ENCODE measurements at regions not wholly inside any gene's neighbourhood (a gene's known extent, or its start where the extent isn't known, plus 50 kb on each side); places are given as distances from the start of the nearest gene placed in this dataset.

DNA sequence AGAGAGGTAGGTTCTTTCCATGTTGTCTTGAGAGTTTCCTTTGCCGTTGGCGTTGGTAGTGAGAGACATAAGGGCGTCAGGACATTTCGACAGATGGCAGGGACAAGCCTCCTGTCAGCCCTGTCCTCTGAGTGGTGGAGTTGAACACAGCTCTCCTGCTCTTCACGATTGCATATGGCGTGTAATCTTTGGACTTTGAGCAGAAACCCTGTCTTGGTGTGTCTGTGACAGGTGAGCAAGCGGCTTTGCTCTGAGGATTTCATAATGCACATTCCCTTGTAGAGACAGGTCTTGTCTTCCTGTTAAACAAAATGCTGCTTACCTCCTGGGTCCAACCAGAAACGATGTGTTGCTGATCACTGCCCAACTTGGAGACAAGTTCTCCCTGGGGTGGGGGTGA lies 146.5 kb downstream of the NXNL2 start:
- Histone ChIP-seq H3K9me3 (no peaks in the 10 kb centered on the region), H3K79me2 (ENCODE audit: insufficient read depth) (no peaks in the 10 kb centered on the region), H3K9me2 (no peaks in the 10 kb centered on the region), H2AFZ (ENCODE audit: low read depth) (no peak overlapping the region), H3K27me3 (ENCODE audit: insufficient read depth) (no peaks in the 10 kb centered on the region), H3K9ac (no peak overlapping the region), H3K27ac (ENCODE audit: low read depth in 2 of 2, low read length in 1 of 2) (no peak overlapping the region), H3K4me2 (no peak overlapping the region), H4K20me1 (ENCODE audit: insufficient read depth) (no peaks in the 10 kb centered on the region), H3F3A (replicated peaks; ENCODE audit: insufficient read depth) (no peaks in the 10 kb centered on the region), H3K4me1 (ENCODE audit: control insufficient read depth in 1 of 2, insufficient read depth in 2 of 2, low read depth in 1 of 2, low read length in 1 of 2) (no peaks in the 10 kb centered on the region; a peak in 1 of 4 replicates), H3K4me3 (ENCODE audit: low read depth in 2 of 2, low read length in 1 of 2) (no peak overlapping the region), H3K36me3 (replicated peaks in 1 of 2; ENCODE audit: control insufficient read depth in 1 of 2, insufficient read depth in 2 of 2, low read length in 1 of 2) (no peaks in the 10 kb centered on the region)
- ChIA-PET CTCF (no interaction called here), POLR2A (no interaction called here)
- 75% methylated on average over 8 of the region's 8 CpGs for WGBS (ENCODE audit: low lambda C conversion rate)
- TF ChIP-seq CTCF (IDR thresholded peaks at IDR 0.05) (no peak), FOXM1 (IDR thresholded peaks at IDR 0.05; ENCODE audit: low read depth) (no peak), NRF1 (IDR thresholded peaks at IDR 0.05; ENCODE audit: low read depth, low read length) (no peak), EZH2phosphoT487 (IDR thresholded peaks at IDR 0.05; ENCODE audit: borderline replicate concordance, low read depth) (no peak), PBX3 (IDR thresholded peaks at IDR 0.05) (no peak), CHD2 (IDR thresholded peaks at IDR 0.05; ENCODE audit: low read length, partially characterized antibody) (no peak), JUND (IDR thresholded peaks at IDR 0.05) (no peak)
- TF ChIP-seq, protein P1, sequence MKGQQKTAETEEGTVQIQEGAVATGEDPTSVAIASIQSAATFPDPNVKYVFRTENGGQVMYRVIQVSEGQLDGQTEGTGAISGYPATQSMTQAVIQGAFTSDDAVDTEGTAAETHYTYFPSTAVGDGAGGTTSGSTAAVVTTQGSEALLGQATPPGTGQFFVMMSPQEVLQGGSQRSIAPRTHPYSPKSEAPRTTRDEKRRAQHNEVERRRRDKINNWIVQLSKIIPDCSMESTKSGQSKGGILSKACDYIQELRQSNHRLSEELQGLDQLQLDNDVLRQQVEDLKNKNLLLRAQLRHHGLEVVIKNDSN (IDR thresholded peaks at IDR 0.05; ENCODE audit: borderline replicate concordance, low read depth), result no peak
- DNase-seq, result no peak

DNA sequence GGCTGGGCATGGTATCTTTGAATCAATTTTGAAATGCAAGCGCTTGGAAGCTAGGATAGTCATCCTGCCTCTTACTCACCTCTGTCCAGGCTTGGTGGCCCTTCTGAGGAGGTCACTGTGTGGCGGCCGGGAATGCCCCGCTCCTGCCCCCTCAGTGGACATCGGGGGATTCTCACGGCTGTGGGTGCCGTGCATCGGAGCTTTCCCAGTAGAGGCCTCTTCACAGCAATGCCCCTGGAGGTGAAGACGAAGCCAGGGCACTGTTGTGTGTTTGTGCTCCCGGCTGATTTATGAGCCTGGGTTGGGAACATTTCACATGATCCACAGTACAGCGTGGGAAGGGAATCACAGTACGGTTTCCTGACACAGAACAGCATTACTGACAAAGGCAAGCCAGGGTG lies 147.5 kb downstream of the NXNL2 start:
- Histone ChIP-seq H3K9me3 (no peaks in the 10 kb centered on the region), H3K4me3 (ENCODE audit: low read depth in 2 of 2, low read length in 1 of 2) (no peak overlapping the region), H4K20me1 (ENCODE audit: insufficient read depth) (no peaks in the 10 kb centered on the region), H3K4me1 (ENCODE audit: control insufficient read depth in 1 of 2, insufficient read depth in 2 of 2, low read depth in 1 of 2, low read length in 1 of 2) (no peaks in the 10 kb centered on the region; a peak in 1 of 4 replicates), H2AFZ (ENCODE audit: low read depth) (no peak overlapping the region), H3K9ac (no peak overlapping the region), H3K27ac (ENCODE audit: low read depth in 2 of 2, low read length in 1 of 2) (no peak overlapping the region), H3K27me3 (ENCODE audit: insufficient read depth) (no peaks in the 10 kb centered on the region), H3K4me2 (no peak overlapping the region), H3K9me2 (no peaks in the 10 kb centered on the region), H3F3A (replicated peaks; ENCODE audit: insufficient read depth) (no peaks in the 10 kb centered on the region), H3K36me3 (replicated peaks in 1 of 2; ENCODE audit: control insufficient read depth in 1 of 2, insufficient read depth in 2 of 2, low read length in 1 of 2) (no peaks in the 10 kb centered on the region), H3K79me2 (ENCODE audit: insufficient read depth) (no peaks in the 10 kb centered on the region)
- ChIA-PET POLR2A (no interaction called here), CTCF (no interaction called here)
- WGBS (ENCODE audit: low lambda C conversion rate), result 84% methylated on average over 10 of the region's 12 CpGs
- no peak for DNase-seq
- TF ChIP-seq GATA2 (CRISPR knock-in tag; IDR thresholded peaks at IDR 0.05), result no peak
- no peak for TF ChIP-seq NRF1 (IDR thresholded peaks at IDR 0.05; ENCODE audit: low read depth, low read length)
- no peak for TF ChIP-seq MAX (IDR thresholded peaks at IDR 0.05; ENCODE audit: low read depth)
- TF ChIP-seq FOSL2 (IDR thresholded peaks at IDR 0.05; ENCODE audit: borderline replicate concordance, low read depth), result no peak
- TF ChIP-seq, protein P1 (IDR thresholded peaks at IDR 0.05; ENCODE audit: borderline replicate concordance, low read depth), result no peak
- TF ChIP-seq ELF1 (IDR thresholded peaks at IDR 0.05), result no peak
- TF ChIP-seq, protein P2, sequence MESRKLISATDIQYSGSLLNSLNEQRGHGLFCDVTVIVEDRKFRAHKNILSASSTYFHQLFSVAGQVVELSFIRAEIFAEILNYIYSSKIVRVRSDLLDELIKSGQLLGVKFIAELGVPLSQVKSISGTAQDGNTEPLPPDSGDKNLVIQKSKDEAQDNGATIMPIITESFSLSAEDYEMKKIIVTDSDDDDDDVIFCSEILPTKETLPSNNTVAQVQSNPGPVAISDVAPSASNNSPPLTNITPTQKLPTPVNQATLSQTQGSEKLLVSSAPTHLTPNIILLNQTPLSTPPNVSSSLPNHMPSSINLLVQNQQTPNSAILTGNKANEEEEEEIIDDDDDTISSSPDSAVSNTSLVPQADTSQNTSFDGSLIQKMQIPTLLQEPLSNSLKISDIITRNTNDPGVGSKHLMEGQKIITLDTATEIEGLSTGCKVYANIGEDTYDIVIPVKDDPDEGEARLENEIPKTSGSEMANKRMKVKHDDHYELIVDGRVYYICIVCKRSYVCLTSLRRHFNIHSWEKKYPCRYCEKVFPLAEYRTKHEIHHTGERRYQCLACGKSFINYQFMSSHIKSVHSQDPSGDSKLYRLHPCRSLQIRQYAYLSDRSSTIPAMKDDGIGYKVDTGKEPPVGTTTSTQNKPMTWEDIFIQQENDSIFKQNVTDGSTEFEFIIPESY (IDR thresholded peaks at IDR 0.05; ENCODE audit: borderline replicate concordance, low read depth), result no peak
- TF ChIP-seq IRF3 (IDR thresholded peaks at IDR 0.05; ENCODE audit: low read depth, low read length), result no peak
- no peak for TF ChIP-seq SMC3 (IDR thresholded peaks at IDR 0.05; ENCODE audit: low read depth, low read length)
- TF ChIP-seq USF2 (IDR thresholded peaks at IDR 0.05; ENCODE audit: borderline replicate concordance, low read depth, low read length), result no peak
- no peak for TF ChIP-seq EP300 (IDR thresholded peaks at IDR 0.05; ENCODE audit: borderline replicate concordance in 1 of 2, low read depth in 1 of 2, low read length in 1 of 2)
- no peak for TF ChIP-seq YY1 (IDR thresholded peaks at IDR 0.05; ENCODE audit: low read depth)
- no peak for TF ChIP-seq RFX5 (IDR thresholded peaks at IDR 0.05; ENCODE audit: low read length)
- no peak for TF ChIP-seq FOXM1 (IDR thresholded peaks at IDR 0.05; ENCODE audit: low read depth)
- no peak for TF ChIP-seq JUND (IDR thresholded peaks at IDR 0.05)
